HepG2 (cell line): ENCODE measurements at regions not wholly inside any gene's neighbourhood (a gene's known extent, or its start where the extent isn't known, plus 50 kb on each side); places are given as distances from the start of the nearest gene placed in this dataset.

Experiments
- ATAC-seq: fragments of 200-7000 bp; cut with Tn5 transposase; 3 replicates; pipeline ENCODE4 v1.9.1; 2020; ENCODE audit warnings: mild to moderate bottlenecking, moderate library complexity
- BruUV-seq: library from RNA; stranded (reverse); fragments of 400-500 nt; replicated peaks from 2 replicates; lab custom pipeline; 2021; lab: Mats Ljungman, UMichigan
- CTCF ChIA-PET: fragments of 300-600 bp; formaldehyde crosslinking; extraction: SDS; loops from one replicate; lab custom pipeline; 2021; ENCODE audit warnings: low total read pairs, inconsistent platforms, low intra/inter-chr PET ratio; lab: Yijun Ruan, JAX
- POLR2A ChIA-PET: fragments of 350-600 bp; sonication (Branson Sonifier 250); formaldehyde crosslinking; loops from one replicate; lab custom pipeline; 2020; ENCODE audit warnings: antibody characterized with exemption, inconsistent platforms; lab: Yijun Ruan, JAX
- DNase-seq: peaks from one replicate; pipeline ENCODE4 v3.0.0-alpha.2; 2015; ENCODE audit warnings: low spot score
- FAIRE-seq: peaks from 3 replicates; lab custom pipeline; 2011; peaks lifted over from hg19 to GRCh38; lab: Jason Lieb, UNC
- H2AFZ ChIP-seq: one replicate; pipeline ENCODE4 v1.6.1; 2011; ENCODE audit warnings: low read length, inconsistent platforms
- H3K27ac ChIP-seq: fragments of 300-600 bp; 3 replicates; pipeline ENCODE4 v1.8.0; 2011; ENCODE audit warnings: mixed run types, mild to moderate bottlenecking, mixed read lengths, low read length, inconsistent platforms; ENCODE audit not compliant: insufficient read depth; ENCODE audit errors: extremely low read length
- H3K27me3 ChIP-seq, 2 experiments: fragments of 200-600 bp in 1 of 2; 2 replicates in 1 of 2; 3 replicates in 1 of 2; pipeline versions ENCODE4 v1.6.0 to v1.8.0; 2011; ENCODE audit warnings: low read length in 2 of 2, mild to moderate bottlenecking in 2 of 2, moderate library complexity in 2 of 2, inconsistent platforms in 1 of 2; ENCODE audit not compliant: insufficient read depth in 2 of 2, control insufficient read depth in 1 of 2
- H3K36me3 ChIP-seq, 2 experiments: fragments of 200-600 bp in 1 of 2; replicated peaks in 1 of 2; 2 replicates in 1 of 2; 3 replicates in 1 of 2; pipeline versions ENCODE4 v1.5.1 to v1.8.0; 2011; ENCODE audit warnings: low read length in 2 of 2, inconsistent platforms in 1 of 2; ENCODE audit not compliant: insufficient read depth in 2 of 2, control insufficient read depth in 1 of 2
- H3K4me1 ChIP-seq: 2 replicates; pipeline ENCODE4 v1.5.1; 2012; ENCODE audit warnings: low read length, inconsistent platforms; ENCODE audit not compliant: insufficient read depth
- H3K4me2 ChIP-seq: 2 replicates; pipeline ENCODE4 v1.6.0; 2011; ENCODE audit warnings: low read depth, low read length, inconsistent platforms
- H3K4me3 ChIP-seq, 3 experiments: fragments of 200-600 bp in 1 of 3; sonication (generic), shearing (Covaris generic) in 1 of 3; replicated peaks in 1 of 3; 2 replicates each; pipeline ENCODE4 v1.5.1; 2011 to 2016; ENCODE audit warnings: low read length in 3 of 3, inconsistent platforms in 2 of 3, low read depth in 2 of 3, mild to moderate bottlenecking in 2 of 3, control low read depth in 1 of 3, mixed read lengths in 1 of 3; ENCODE audit not compliant: insufficient read depth in 1 of 3
- H3K79me2 ChIP-seq: one replicate; pipeline ENCODE4 v1.6.1; 2011; ENCODE audit warnings: low read length, inconsistent platforms; ENCODE audit not compliant: insufficient read depth
- H3K9ac ChIP-seq: 2 replicates; pipeline ENCODE4 v1.6.0; 2011; ENCODE audit warnings: mild to moderate bottlenecking, low read depth, low read length, inconsistent platforms; ENCODE audit not compliant: insufficient read depth
- H3K9me3 ChIP-seq: 2 replicates; pipeline ENCODE4 v1.5.1; 2012; ENCODE audit warnings: mild to moderate bottlenecking, low read length
- H4K20me1 ChIP-seq: 2 replicates; pipeline ENCODE4 v1.6.0; 2011; ENCODE audit warnings: inconsistent platforms, mild to moderate bottlenecking, low read length, moderate library complexity; ENCODE audit not compliant: insufficient read depth
- CAMTA2 ChIP-seq: sonication (generic); formaldehyde crosslinking; IDR thresholded peaks from 2 replicates; pipeline ENCODE4 v1.4.0; 2020; ENCODE audit warnings: mild to moderate bottlenecking, missing genetic modification reagents, borderline replicate concordance
- CHCHD3 ChIP-seq: sonication (generic); formaldehyde crosslinking; IDR thresholded peaks from 2 replicates; pipeline ENCODE4 v1.8.0; 2022; ENCODE audit warnings: mild to moderate bottlenecking, missing genetic modification reagents, moderate library complexity
- HES4 ChIP-seq: sonication (generic); formaldehyde crosslinking; IDR thresholded peaks from 2 replicates; pipeline ENCODE4 v1.9.0; 2021; ENCODE audit warnings: mild to moderate bottlenecking, missing genetic modification reagents, borderline replicate concordance
- HNRNPH1 ChIP-seq: fragments of 200-400 bp; formaldehyde crosslinking; optimal IDR thresholded peaks from 2 replicates; pipeline ENCODE3; 2017; ENCODE audit warnings: mild to moderate bottlenecking, low read depth, low read length
- NCOR1 ChIP-seq: fragments of 200-600 bp; sonication (generic); IDR thresholded peaks from 2 replicates; pipeline ENCODE4 v1.7.0; 2017; ENCODE audit warnings: antibody characterized with exemption, low read length, borderline replicate concordance
- NFE2L2 ChIP-seq: fragments of 150-350 bp; IDR thresholded peaks from 2 replicates; pipeline ENCODE4 v1.6.1; 2014; ENCODE audit warnings: low read length
- RFX1 ChIP-seq: fragments of 450-650 bp; IDR thresholded peaks from 2 replicates; pipeline ENCODE4 v1.6.1; 2017
- SMYD3 ChIP-seq: sonication (generic); formaldehyde crosslinking; IDR thresholded peaks from 2 replicates; pipeline ENCODE4 v1.8.1; 2023; ENCODE audit warnings: mild to moderate bottlenecking, missing genetic modification reagents
- XBP1 ChIP-seq: sonication (generic); formaldehyde crosslinking; IDR thresholded peaks from 2 replicates; pipeline ENCODE4 v1.5.0; 2020; ENCODE audit warnings: missing genetic modification reagents
- ZBTB21 ChIP-seq: sonication (generic); formaldehyde crosslinking; IDR thresholded peaks from 2 replicates; pipeline ENCODE4 v1.4.0; 2020; ENCODE audit warnings: missing genetic modification reagents
- ZNF10 ChIP-seq: sonication (generic); formaldehyde crosslinking; IDR thresholded peaks from 2 replicates; pipeline ENCODE4 v1.4.0; 2020; ENCODE audit warnings: mild to moderate bottlenecking, low read depth, missing genetic modification reagents, borderline replicate concordance
- ZNF143 ChIP-seq: sonication (generic); formaldehyde crosslinking; IDR thresholded peaks from 2 replicates; pipeline ENCODE4 v1.4.0; 2020; ENCODE audit warnings: missing genetic modification reagents
- ZNF468 ChIP-seq: sonication (generic); formaldehyde crosslinking; IDR thresholded peaks from 2 replicates; pipeline ENCODE4 v1.8.0; 2022; ENCODE audit warnings: mild to moderate bottlenecking, moderate library complexity, missing genetic modification reagents
- ZNF510 ChIP-seq: sonication (generic); formaldehyde crosslinking; IDR thresholded peaks from 2 replicates; pipeline ENCODE4 v1.4.0; 2020; ENCODE audit warnings: low read depth, mild to moderate bottlenecking, missing genetic modification reagents
- ZNF615 ChIP-seq: sonication (generic); formaldehyde crosslinking; IDR thresholded peaks from 2 replicates; pipeline ENCODE4 v1.5.0; 2020; ENCODE audit warnings: mild to moderate bottlenecking, missing genetic modification reagents, borderline replicate concordance
- ZNF652 ChIP-seq: IDR thresholded peaks from 2 replicates; pipeline ENCODE4 v1.6.1; 2016; ENCODE audit warnings: low read depth, borderline replicate concordance
- WGBS: methylation state at CpG from one replicate; pipeline ENCODE4 v1.1.6; 2017; ENCODE audit warnings: low lambda C conversion rate; 5-methylcytosine and 5-hydroxymethylcytosine counted together
- in situ Hi-C: cut with HindIII; loops from 2 replicates; pipeline ENCODE4 v1.10.0; 2017; ENCODE audit warnings: low pct_unique_long_range_greater_than_20kb; ENCODE audit not compliant: extremely low pct_ligation_motif_present
- intact Hi-C: fragments of 100-400 bp; cut with micrococcal nuclease; formaldehyde crosslinking; loops from one replicate; pipeline ENCODE4 v1.10.0; 2022; ENCODE audit not compliant: unreplicated experiment
- TF ChIP-seq, protein P1 (sequence below): sonication (generic); formaldehyde crosslinking; IDR thresholded peaks from 2 replicates; pipeline ENCODE4; 2020; ENCODE audit warnings: missing genetic modification reagents, mild to moderate bottlenecking, borderline replicate concordance
- TF ChIP-seq, protein P2 (sequence below): sonication (generic); formaldehyde crosslinking; IDR thresholded peaks from 2 replicates; pipeline ENCODE4 v1.5.1; 2020; ENCODE audit warnings: missing genetic modification reagents, mild to moderate bottlenecking, borderline replicate concordance

GRCh38 chr15:61764981-61765380 lies 295.3 kb downstream of the VPS13C start:
- ATAC-seq (no peak), DNase-seq (no peak), FAIRE-seq (no peak)
- no peak overlapping the region for H3K4me3 ChIP-seq
- intact Hi-C loops: no loop called here
- CTCF ChIA-PET: no interaction called here
- no peak overlapping the region for H3K9ac ChIP-seq
- no peaks in the 10 kb centered on the region for H3K36me3 ChIP-seq
- no peak for TF ChIP-seq ZNF10 (CRISPR knock-in tag)
- TF ChIP-seq CHCHD3 (CRISPR knock-in tag): no peak
- TF ChIP-seq XBP1 (CRISPR knock-in tag): no peak
- TF ChIP-seq, protein P1, sequence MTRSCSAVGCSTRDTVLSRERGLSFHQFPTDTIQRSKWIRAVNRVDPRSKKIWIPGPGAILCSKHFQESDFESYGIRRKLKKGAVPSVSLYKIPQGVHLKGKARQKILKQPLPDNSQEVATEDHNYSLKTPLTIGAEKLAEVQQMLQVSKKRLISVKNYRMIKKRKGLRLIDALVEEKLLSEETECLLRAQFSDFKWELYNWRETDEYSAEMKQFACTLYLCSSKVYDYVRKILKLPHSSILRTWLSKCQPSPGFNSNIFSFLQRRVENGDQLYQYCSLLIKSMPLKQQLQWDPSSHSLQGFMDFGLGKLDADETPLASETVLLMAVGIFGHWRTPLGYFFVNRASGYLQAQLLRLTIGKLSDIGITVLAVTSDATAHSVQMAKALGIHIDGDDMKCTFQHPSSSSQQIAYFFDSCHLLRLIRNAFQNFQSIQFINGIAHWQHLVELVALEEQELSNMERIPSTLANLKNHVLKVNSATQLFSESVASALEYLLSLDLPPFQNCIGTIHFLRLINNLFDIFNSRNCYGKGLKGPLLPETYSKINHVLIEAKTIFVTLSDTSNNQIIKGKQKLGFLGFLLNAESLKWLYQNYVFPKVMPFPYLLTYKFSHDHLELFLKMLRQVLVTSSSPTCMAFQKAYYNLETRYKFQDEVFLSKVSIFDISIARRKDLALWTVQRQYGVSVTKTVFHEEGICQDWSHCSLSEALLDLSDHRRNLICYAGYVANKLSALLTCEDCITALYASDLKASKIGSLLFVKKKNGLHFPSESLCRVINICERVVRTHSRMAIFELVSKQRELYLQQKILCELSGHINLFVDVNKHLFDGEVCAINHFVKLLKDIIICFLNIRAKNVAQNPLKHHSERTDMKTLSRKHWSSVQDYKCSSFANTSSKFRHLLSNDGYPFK (CRISPR knock-in tag): no peak
- TF ChIP-seq ZNF510 (CRISPR knock-in tag): no peak
- TF ChIP-seq ZNF652: no peak
- TF ChIP-seq RFX1: no peak
- TF ChIP-seq ZBTB21: no peak
- TF ChIP-seq ZNF615 (CRISPR knock-in tag): no peak
- TF ChIP-seq, protein P2, sequence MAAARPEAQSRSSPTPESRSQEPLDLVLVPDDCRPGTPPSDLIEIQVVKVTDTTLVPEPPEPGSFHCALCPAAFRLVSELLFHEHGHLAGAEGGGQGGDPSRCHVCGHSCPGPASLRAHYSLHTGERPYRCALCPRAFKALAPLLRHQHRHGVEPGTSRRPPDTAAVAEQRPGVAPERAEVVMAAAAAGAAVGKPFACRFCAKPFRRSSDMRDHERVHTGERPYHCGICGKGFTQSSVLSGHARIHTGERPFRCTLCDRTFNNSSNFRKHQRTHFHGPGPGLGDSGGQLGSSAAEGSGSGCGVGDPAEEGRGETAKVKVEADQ: no peak
- no peak for TF ChIP-seq HES4 (CRISPR knock-in tag)
- no peak for TF ChIP-seq HNRNPH1
- no peak for TF ChIP-seq ZNF468 (CRISPR knock-in tag)
- no peak for TF ChIP-seq CAMTA2 (CRISPR knock-in tag)
- TF ChIP-seq NCOR1: no peak
- no peak for TF ChIP-seq ZNF143 (CRISPR knock-in tag)
- TF ChIP-seq SMYD3 (CRISPR knock-in tag): no peak
- no peak for TF ChIP-seq NFE2L2
- no peak overlapping the region for H3K27ac ChIP-seq
- H4K20me1 ChIP-seq: no peaks in the 10 kb centered on the region
- no peaks in the 10 kb centered on the region for H3K9me3 ChIP-seq
- no peaks in the 10 kb centered on the region for H3K4me1 ChIP-seq
- no peaks in the 10 kb centered on the region; a peak in 2 of 5 replicates for H3K27me3 ChIP-seq
- 29% methylated on average over 6 of the region's 6 CpGs for WGBS
- in situ Hi-C loops: no loop called here
- H3K79me2 ChIP-seq: no peaks in the 10 kb centered on the region
- no TSS peak for BruUV-seq
- H3K4me2 ChIP-seq: no peak overlapping the region
- no peak overlapping the region for H2AFZ ChIP-seq
- POLR2A ChIA-PET: no interaction called here
